IgD-negative memory B cell (primary cell): ENCODE measurements at regions not wholly inside any gene's neighbourhood (a gene's known extent, or its start where the extent isn't known, plus 50 kb on each side); places are given as distances from the start of the nearest gene placed in this dataset.

Experiments
- H3K27ac Mint-ChIP-seq, 3 donors: one replicate each; pipeline ENCODE4 v1.8.0; 2020 to 2022; ENCODE audit warnings: mild to moderate bottlenecking in 3 of 3, mixed read lengths in 3 of 3, moderate library complexity in 1 of 3
- H3K27me3 Mint-ChIP-seq: one replicate; pipeline ENCODE4 v1.8.0; 2021; ENCODE audit warnings: mixed read lengths
- H3K36me3 Mint-ChIP-seq: one replicate; pipeline ENCODE4 v1.8.0; 2020; ENCODE audit warnings: mild to moderate bottlenecking, mixed read lengths
- H3K4me1 Mint-ChIP-seq, 3 donors: one replicate each; pipeline ENCODE4 v1.8.0; 2020 to 2022; ENCODE audit warnings: mixed read lengths in 3 of 3, mild to moderate bottlenecking in 1 of 3
- H3K4me3 Mint-ChIP-seq, 4 donors: one replicate each; pipeline ENCODE4 v1.8.0; 2020 to 2022; ENCODE audit warnings: mild to moderate bottlenecking in 4 of 4, mixed read lengths in 4 of 4, moderate library complexity in 3 of 4
- H3K9me3 Mint-ChIP-seq, 3 donors: one replicate each; pipeline ENCODE4 v1.8.0; 2020 to 2021; ENCODE audit warnings: mixed read lengths in 3 of 3, mild to moderate bottlenecking in 1 of 3

- Mint-ChIP-seq H3K4me1 (no peaks in the 10 kb centered on the region), H3K36me3 (no peaks in the 10 kb centered on the region), H3K27ac (no peak overlapping the region), H3K9me3 (no peaks in the 10 kb centered on the region), H3K4me3 (no peak overlapping the region), H3K27me3 (no peaks in the 10 kb centered on the region)
Observed at GRCh38 chr13:105363261-105364190, 1171.9 kb downstream of the EFNB2 start.

DNA sequence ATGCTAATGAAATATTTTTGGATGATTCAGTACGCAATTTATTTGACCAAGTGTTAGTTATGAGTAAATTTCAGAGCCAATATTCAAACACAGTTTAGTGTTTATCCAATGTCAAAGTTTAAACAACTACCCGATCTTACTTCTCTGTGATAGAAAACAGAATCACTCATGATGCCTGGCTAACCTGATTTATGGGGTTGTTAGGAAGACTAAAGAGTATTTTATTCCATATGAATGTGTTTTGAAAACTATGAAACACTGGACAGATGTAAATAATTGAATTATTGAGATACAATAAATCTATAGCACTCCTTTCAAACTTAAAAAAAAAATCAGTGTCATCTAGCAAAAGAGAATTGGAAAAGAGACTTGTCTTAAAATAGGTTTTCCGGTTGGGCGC, 1181.8 kb downstream of the EFNB2 start:
- peaks cover 0 to 8% (median 1%) of the 10 kb centered on the region in 3 donors for H3K9me3 Mint-ChIP-seq
- no peak overlapping the region for H3K4me3 Mint-ChIP-seq
- H3K36me3 Mint-ChIP-seq = no peaks in the 10 kb centered on the region
- no peaks in the 10 kb centered on the region for H3K27me3 Mint-ChIP-seq
- H3K4me1 Mint-ChIP-seq = no peaks in the 10 kb centered on the region
- no peak overlapping the region for H3K27ac Mint-ChIP-seq

DNA sequence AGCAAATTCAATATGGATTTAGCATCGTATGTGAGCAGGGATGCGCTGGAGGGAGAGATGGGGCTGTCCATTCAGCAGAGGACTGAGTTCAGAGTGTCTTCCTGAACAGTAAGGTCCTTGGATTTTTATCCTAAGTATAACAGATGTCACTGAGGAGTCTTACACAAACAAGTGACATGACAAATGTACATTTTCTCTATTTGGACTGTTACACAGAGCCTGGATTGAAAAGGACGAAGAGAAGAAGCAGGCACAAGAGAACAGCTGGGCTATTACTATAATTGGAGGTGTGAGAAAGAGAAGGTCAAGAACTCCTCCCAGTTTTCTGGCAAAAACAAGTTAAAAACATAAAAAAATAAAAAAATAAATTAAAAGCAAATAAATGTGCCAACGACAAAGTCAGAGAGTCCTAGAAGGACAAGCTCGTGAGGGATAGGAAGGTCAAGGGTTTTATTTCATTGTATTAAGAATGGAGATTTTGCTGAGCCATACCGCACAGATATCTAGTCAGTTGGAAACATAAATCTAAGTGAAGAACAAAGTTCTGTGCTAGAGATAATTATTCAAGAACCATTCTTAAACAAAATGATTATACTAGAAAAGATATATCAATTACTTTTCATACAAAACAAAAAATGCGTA, 1186.3 kb downstream of the EFNB2 start:
- peaks cover 1 to 5% (median 2%) of the 10 kb centered on the region in 3 donors for H3K9me3 Mint-ChIP-seq
- H3K27me3 Mint-ChIP-seq = no peaks in the 10 kb centered on the region
- H3K27ac Mint-ChIP-seq = no peak overlapping the region
- H3K36me3 Mint-ChIP-seq = no peaks in the 10 kb centered on the region
- no peaks in the 10 kb centered on the region for H3K4me1 Mint-ChIP-seq
- no peak overlapping the region for H3K4me3 Mint-ChIP-seq

GRCh38 chr13:105346141-105346775, 1189.2 kb downstream of the EFNB2 start:
- peaks cover 0 to 2% (median 2%) of the 10 kb centered on the region in 3 donors for H3K9me3 Mint-ChIP-seq

DNA sequence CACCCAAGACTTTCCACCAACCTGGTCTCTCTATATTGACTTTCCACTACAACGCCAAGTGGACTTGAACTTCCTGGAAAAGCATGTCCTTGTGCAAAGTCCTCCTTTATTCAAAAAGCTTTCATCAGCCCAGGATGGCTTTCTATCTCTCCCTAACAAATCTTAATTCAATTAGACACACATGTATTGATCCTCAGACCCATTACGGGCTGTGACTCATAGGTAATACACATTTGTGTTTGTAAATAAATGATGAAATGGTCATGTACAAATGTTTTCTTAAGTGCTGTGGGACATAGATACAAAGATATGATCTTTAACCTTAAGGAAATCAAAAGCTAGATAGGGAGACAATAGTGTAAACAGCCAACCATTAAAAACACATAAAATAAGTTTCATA, 1189.7 kb downstream of the EFNB2 start:
- Mint-ChIP-seq H3K4me3 (no peak overlapping the region), H3K9me3 (peaks cover 0 to 2% (median 2%) of the 10 kb centered on the region in 3 donors), H3K4me1 (no peaks in the 10 kb centered on the region), H3K27me3 (no peaks in the 10 kb centered on the region), H3K36me3 (no peaks in the 10 kb centered on the region), H3K27ac (no peak overlapping the region)

More at GRCh38 chr13:105346141-105346775, 1189.2 kb downstream of the EFNB2 start:
- no peak overlapping the region for H3K4me3 Mint-ChIP-seq
- H3K4me1 Mint-ChIP-seq = no peaks in the 10 kb centered on the region
- no peak overlapping the region for H3K27ac Mint-ChIP-seq
- H3K27me3 Mint-ChIP-seq = no peaks in the 10 kb centered on the region
- no peaks in the 10 kb centered on the region for H3K36me3 Mint-ChIP-seq

- H3K27ac Mint-ChIP-seq = no peak overlapping the region
- H3K36me3 Mint-ChIP-seq = no peaks in the 10 kb centered on the region
- H3K4me1 Mint-ChIP-seq = no peaks in the 10 kb centered on the region
- no peaks in the 10 kb centered on the region for H3K27me3 Mint-ChIP-seq
- H3K9me3 Mint-ChIP-seq = peaks cover 0 to 2% (median 2%) of the 10 kb centered on the region in 3 donors
- H3K4me3 Mint-ChIP-seq = no peak overlapping the region
Observed at GRCh38 chr13:105345131-105345530, 1190.3 kb downstream of the EFNB2 start.

- no peaks in the 10 kb centered on the region for H3K36me3 Mint-ChIP-seq
- no peak overlapping the region for H3K27ac Mint-ChIP-seq
- H3K27me3 Mint-ChIP-seq = no peaks in the 10 kb centered on the region
- H3K9me3 Mint-ChIP-seq = peaks cover 0 to 3% (median 2%) of the 10 kb centered on the region in 3 donors
- no peaks in the 10 kb centered on the region for H3K4me1 Mint-ChIP-seq
- no peak overlapping the region for H3K4me3 Mint-ChIP-seq
Observed at GRCh38 chr13:105343134-105343806, 1192.2 kb downstream of the EFNB2 start.

DNA sequence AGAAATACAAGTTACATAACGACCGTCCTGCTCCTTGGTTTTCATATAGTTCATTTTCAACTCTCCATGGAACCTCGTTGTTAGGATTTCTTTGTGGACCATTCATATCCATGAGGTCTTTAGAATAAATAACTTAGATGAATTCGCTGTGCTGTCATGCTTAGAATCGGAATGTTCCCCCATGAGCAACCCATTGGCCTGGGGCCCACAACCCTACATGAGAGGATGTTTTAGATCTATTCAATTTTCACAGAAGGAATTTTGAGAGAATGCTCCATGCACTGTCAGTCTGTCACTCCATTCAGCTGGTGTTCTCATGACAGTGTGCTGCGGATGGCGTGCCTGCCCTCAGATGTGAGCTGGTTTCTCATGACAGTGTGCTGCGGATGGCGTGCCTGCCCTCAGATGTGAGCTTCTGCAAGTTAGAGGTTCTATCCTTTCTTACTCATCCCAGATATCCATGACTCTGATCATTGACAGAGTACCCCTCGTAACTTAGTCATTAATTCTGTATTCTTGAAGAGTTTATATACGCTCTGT, 1193.1 kb downstream of the EFNB2 start:
- Mint-ChIP-seq H3K9me3 (peaks cover 0 to 4% (median 2%) of the 10 kb centered on the region in 3 donors), H3K27ac (no peak overlapping the region), H3K4me3 (no peak overlapping the region), H3K4me1 (no peaks in the 10 kb centered on the region), H3K36me3 (no peaks in the 10 kb centered on the region), H3K27me3 (no peaks in the 10 kb centered on the region)

GRCh38 chr13:105341758-105342157, 1193.7 kb downstream of the EFNB2 start:
- Mint-ChIP-seq H3K36me3 (no peaks in the 10 kb centered on the region), H3K9me3 (peaks cover 0 to 2% (median 2%) of the 10 kb centered on the region in 3 donors), H3K4me1 (no peaks in the 10 kb centered on the region), H3K27me3 (no peaks in the 10 kb centered on the region), H3K4me3 (no peak overlapping the region), H3K27ac (no peak overlapping the region)

- Mint-ChIP-seq H3K27ac (no peak overlapping the region), H3K36me3 (no peaks in the 10 kb centered on the region), H3K4me3 (no peak overlapping the region), H3K4me1 (no peaks in the 10 kb centered on the region), H3K9me3 (peaks cover 0 to 2% (median 2%) of the 10 kb centered on the region in 3 donors), H3K27me3 (no peaks in the 10 kb centered on the region)
Observed at GRCh38 chr13:105341256-105341655, 1194.2 kb downstream of the EFNB2 start.

DNA sequence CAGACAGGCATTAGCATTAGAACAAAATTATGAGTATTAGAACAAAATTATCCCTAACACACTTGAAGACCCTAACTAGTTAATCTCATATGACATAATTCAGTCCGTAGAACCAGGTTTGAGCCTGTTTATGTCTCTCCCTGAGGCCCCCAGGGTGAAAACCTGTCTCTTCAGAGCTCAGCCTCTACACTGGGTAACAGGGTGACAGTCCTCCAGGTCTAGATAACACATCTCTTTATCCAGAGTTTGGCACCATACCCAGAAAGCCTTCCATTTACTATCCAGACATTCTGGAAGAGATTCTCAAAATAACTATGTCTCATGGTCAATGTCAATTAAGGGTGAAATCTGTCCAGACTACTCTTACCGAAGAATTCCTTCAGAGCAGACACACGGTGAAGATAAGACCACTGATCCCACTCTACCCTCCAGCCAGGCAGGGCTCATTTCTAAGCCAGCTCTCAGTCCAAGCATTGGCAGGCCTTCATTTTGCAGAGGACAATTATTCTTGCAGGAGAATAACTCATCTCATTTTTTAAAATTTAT, 1195.3 kb downstream of the EFNB2 start:
- H3K36me3 Mint-ChIP-seq = no peaks in the 10 kb centered on the region
- no peak overlapping the region for H3K4me3 Mint-ChIP-seq
- no peaks in the 10 kb centered on the region for H3K4me1 Mint-ChIP-seq
- no peaks in the 10 kb centered on the region for H3K27me3 Mint-ChIP-seq
- H3K9me3 Mint-ChIP-seq = peaks cover 0 to 2% (median 2%) of the 10 kb centered on the region in 3 donors
- no peak overlapping the region for H3K27ac Mint-ChIP-seq

- no peaks in the 10 kb centered on the region for H3K36me3 Mint-ChIP-seq
- no peaks in the 10 kb centered on the region for H3K27me3 Mint-ChIP-seq
- no peak overlapping the region for H3K27ac Mint-ChIP-seq
- H3K9me3 Mint-ChIP-seq = peaks cover 2 to 5% (median 2%) of the 10 kb centered on the region in 3 donors
- H3K4me3 Mint-ChIP-seq = no peak overlapping the region
- H3K4me1 Mint-ChIP-seq = no peaks in the 10 kb centered on the region
Observed at GRCh38 chr13:105338773-105339172, 1196.7 kb downstream of the EFNB2 start.

- Mint-ChIP-seq H3K36me3 (no peaks in the 10 kb centered on the region), H3K9me3 (peaks cover 2 to 5% (median 5%) of the 10 kb centered on the region in 3 donors), H3K4me1 (no peaks in the 10 kb centered on the region), H3K27me3 (no peaks in the 10 kb centered on the region), H3K27ac (no peak overlapping the region), H3K4me3 (no peak overlapping the region)
Observed at GRCh38 chr13:105338006-105338405, 1197.5 kb downstream of the EFNB2 start.
